ENCODE measurements at regions not wholly inside any gene's neighbourhood (a gene's known extent, or its start where the extent isn't known, plus 50 kb on each side); places are given as distances from the start of the nearest gene placed in this dataset.

- DNase-seq (ENCODE audit: low spot score in 2 of 2): no peak
- TF ChIP-seq EP300 (IDR thresholded peaks at IDR 0.05): no peak
- no peak for TF ChIP-seq CTCF (IDR thresholded peaks at IDR 0.05)
- no peak for TF ChIP-seq POLR2AphosphoS5 (IDR thresholded peaks at IDR 0.05)
- no peak for TF ChIP-seq POLR2A (IDR thresholded peaks at IDR 0.05)
- Histone ChIP-seq H3K27ac (no peak overlapping the region), H3K9me3 (no peaks in the 10 kb centered on the region), H3K27me3 (peaks cover 13% of the 10 kb centered on the region), H3K4me1 (no peaks in the 10 kb centered on the region), H3K36me3 (no peaks in the 10 kb centered on the region), H3K4me3 (no peak overlapping the region)
- WGBS: 90% methylated on average over 5 of the region's 5 CpGs
Observed at GRCh38 chr1:60870269-60870865, 212.0 kb upstream of the NFIA start.

GRCh38 chr1:60868901-60869663 is 213.3 kb upstream of the NFIA start:
- TF ChIP-seq POLR2A (IDR thresholded peaks at IDR 0.05) (no peak), EP300 (IDR thresholded peaks at IDR 0.05) (no peak), CTCF (IDR thresholded peaks at IDR 0.05) (no peak), POLR2AphosphoS5 (IDR thresholded peaks at IDR 0.05) (no peak)
- Histone ChIP-seq H3K4me3 (no peak overlapping the region), H3K27me3 (peaks cover 13% of the 10 kb centered on the region), H3K36me3 (no peaks in the 10 kb centered on the region), H3K9me3 (no peaks in the 10 kb centered on the region), H3K4me1 (no peaks in the 10 kb centered on the region), H3K27ac (no peak overlapping the region)
- DNase-seq (ENCODE audit: low spot score in 2 of 2): no peak
- 90% methylated on average over 2 of the region's 2 CpGs for WGBS

GRCh38 chr1:60867782-60868181 is 214.6 kb upstream of the NFIA start:
- 83% methylated on average over 12 of the region's 12 CpGs for WGBS

GRCh38 chr1:60866917-60867531 is 215.3 kb upstream of the NFIA start:
- H3K4me3 ChIP-seq: no peak overlapping the region
- TF ChIP-seq POLR2A (IDR thresholded peaks at IDR 0.05) (no peak), EP300 (IDR thresholded peaks at IDR 0.05) (no peak), POLR2AphosphoS5 (IDR thresholded peaks at IDR 0.05) (no peak)
- H3K4me1 ChIP-seq: no peaks in the 10 kb centered on the region
- no peaks in the 10 kb centered on the region for H3K9me3 ChIP-seq
- DNase-seq (ENCODE audit: low spot score in 2 of 2): no peak
- no peaks in the 10 kb centered on the region for H3K36me3 ChIP-seq
- WGBS: 55% methylated on average over 3 of the region's 3 CpGs
- H3K27me3 ChIP-seq: peaks cover 15% of the 10 kb centered on the region
- no peak overlapping the region for H3K27ac ChIP-seq

More at GRCh38 chr1:60867782-60868181, 214.6 kb upstream of the NFIA start:
- no peaks in the 10 kb centered on the region for H3K36me3 ChIP-seq
- TF ChIP-seq CTCF (IDR thresholded peaks at IDR 0.05): no peak
- TF ChIP-seq EP300 (IDR thresholded peaks at IDR 0.05): no peak
- no peak for TF ChIP-seq POLR2AphosphoS5 (IDR thresholded peaks at IDR 0.05)
- TF ChIP-seq POLR2A (IDR thresholded peaks at IDR 0.05): no peak
- H3K4me3 ChIP-seq: no peak overlapping the region
- H3K27me3 ChIP-seq: peaks cover 14% of the 10 kb centered on the region
- H3K4me1 ChIP-seq: no peaks in the 10 kb centered on the region
- no peak overlapping the region for H3K27ac ChIP-seq
- H3K9me3 ChIP-seq: no peaks in the 10 kb centered on the region
- no peak for DNase-seq (ENCODE audit: low spot score in 2 of 2)

GRCh38 chr1:60866226-60866900 is 216.0 kb upstream of the NFIA start:
- DNase-seq (ENCODE audit: low spot score in 2 of 2): no peak
- 76% methylated on average over 13 of the region's 13 CpGs for WGBS
- TF ChIP-seq POLR2A (IDR thresholded peaks at IDR 0.05) (no peak), EP300 (IDR thresholded peaks at IDR 0.05) (no peak), CTCF (IDR thresholded peaks at IDR 0.05) (no peak), POLR2AphosphoS5 (IDR thresholded peaks at IDR 0.05) (no peak)
- Histone ChIP-seq H3K27me3 (peaks cover 15% of the 10 kb centered on the region), H3K36me3 (no peaks in the 10 kb centered on the region), H3K4me1 (no peaks in the 10 kb centered on the region), H3K4me3 (no peak overlapping the region), H3K27ac (no peak overlapping the region), H3K9me3 (no peaks in the 10 kb centered on the region)

Measured in suprapubic skin (tissue), 4 donors.